Cardiac muscle cell (in vitro differentiated cells and primary cell): ENCODE measurements at regions not wholly inside any gene's neighbourhood (a gene's known extent, or its start where the extent isn't known, plus 50 kb on each side); places are given as distances from the start of the nearest gene placed in this dataset.
A peak's percentile ranks its signal among the peaks of the same experiment; 100 is the strongest.

Experiments
- DNase-seq, 2 donors: peaks; one replicate each; pipeline versions ENCODE4 v3.0.0 to v3.0.0-alpha.2; 2010 to 2017; ENCODE audit warnings: low read depth in 1 of 2, low spot score in 1 of 2
- H3K27ac ChIP-seq: fragments of 200-600 bp; sonication (generic); 2 replicates; pipeline ENCODE4 v1.5.1; 2016
- H3K27me3 ChIP-seq: fragments of 200-600 bp; sonication (generic); 2 replicates; pipeline ENCODE4 v1.6.0; 2016; ENCODE audit warnings: control low read depth
- H3K36me3 ChIP-seq: fragments of 200-600 bp; sonication (generic); 2 replicates; pipeline ENCODE4 v1.5.1; 2016; ENCODE audit warnings: control low read depth
- H3K4me1 ChIP-seq: fragments of 200-600 bp; sonication (generic); 2 replicates; pipeline ENCODE4 v1.8.1; 2017; ENCODE audit warnings: low read depth, mild to moderate bottlenecking, mixed run types
- H3K4me3 ChIP-seq: fragments of 200-600 bp; sonication (generic); 2 replicates; pipeline ENCODE4 v1.5.1; 2016; ENCODE audit warnings: mild to moderate bottlenecking
- H3K9me3 ChIP-seq: fragments of 200-600 bp; sonication (generic); 2 replicates; pipeline ENCODE4 v1.5.1; 2017; ENCODE audit warnings: low read depth, mild to moderate bottlenecking, control low read depth
- TF ChIP-seq, protein P1 (sequence below): IDR thresholded peaks from 2 replicates; pipeline ENCODE4 v1.5.1; 2012; ENCODE audit warnings: low read depth, mild to moderate bottlenecking, low read length

DNA sequence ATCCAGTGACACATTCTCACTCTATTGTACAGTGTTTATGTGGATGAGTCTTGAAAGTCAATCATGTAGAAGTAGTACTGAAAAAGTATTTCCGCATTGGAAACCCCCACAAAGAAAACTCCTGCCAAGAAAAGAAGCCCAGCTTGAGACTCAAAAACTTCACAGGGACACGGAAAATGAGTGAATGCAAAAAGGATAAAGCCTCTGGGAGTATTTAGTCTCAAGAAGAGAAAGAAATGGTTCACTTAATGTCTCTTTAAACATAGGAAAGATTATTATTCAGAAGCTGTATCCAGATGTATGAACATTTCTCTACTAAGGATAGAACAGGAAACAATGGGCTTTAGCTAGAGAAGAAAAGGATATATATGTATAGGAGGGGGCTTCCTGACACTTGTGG is 304.5 kb downstream of the BARHL2 start:
- Histone ChIP-seq H3K36me3 (no peaks in the 10 kb centered on the region), H3K4me3 (no peak overlapping the region), H3K4me1 (no peaks in the 10 kb centered on the region), H3K27me3 (no peaks in the 10 kb centered on the region), H3K9me3 (no peaks in the 10 kb centered on the region), H3K27ac (no peak overlapping the region)
- TF ChIP-seq, protein P1, sequence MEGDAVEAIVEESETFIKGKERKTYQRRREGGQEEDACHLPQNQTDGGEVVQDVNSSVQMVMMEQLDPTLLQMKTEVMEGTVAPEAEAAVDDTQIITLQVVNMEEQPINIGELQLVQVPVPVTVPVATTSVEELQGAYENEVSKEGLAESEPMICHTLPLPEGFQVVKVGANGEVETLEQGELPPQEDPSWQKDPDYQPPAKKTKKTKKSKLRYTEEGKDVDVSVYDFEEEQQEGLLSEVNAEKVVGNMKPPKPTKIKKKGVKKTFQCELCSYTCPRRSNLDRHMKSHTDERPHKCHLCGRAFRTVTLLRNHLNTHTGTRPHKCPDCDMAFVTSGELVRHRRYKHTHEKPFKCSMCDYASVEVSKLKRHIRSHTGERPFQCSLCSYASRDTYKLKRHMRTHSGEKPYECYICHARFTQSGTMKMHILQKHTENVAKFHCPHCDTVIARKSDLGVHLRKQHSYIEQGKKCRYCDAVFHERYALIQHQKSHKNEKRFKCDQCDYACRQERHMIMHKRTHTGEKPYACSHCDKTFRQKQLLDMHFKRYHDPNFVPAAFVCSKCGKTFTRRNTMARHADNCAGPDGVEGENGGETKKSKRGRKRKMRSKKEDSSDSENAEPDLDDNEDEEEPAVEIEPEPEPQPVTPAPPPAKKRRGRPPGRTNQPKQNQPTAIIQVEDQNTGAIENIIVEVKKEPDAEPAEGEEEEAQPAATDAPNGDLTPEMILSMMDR = no peak
- DNase-seq = no peak

DNA sequence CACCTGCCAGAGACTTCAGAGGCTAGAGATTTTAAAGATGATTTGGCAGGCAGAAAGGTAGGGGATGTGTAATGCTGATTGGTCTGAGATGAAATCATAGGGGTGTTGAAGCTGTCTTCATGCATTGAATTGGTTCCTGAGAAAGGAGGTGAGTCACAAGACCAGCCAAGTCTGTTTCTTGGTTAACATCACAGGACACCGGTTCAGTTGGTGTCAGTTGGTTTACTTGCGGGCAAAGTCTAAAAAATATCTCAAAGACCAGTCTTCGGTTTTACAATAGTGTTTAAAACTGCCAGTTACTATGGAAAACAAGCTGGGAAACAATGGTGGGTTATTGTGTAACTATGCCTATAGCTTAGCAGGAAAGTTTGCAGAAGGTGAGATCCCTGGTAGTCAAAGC is 305.9 kb downstream of the BARHL2 start:
- TF ChIP-seq, protein P1 = no peak
- H3K27me3 ChIP-seq = no peaks in the 10 kb centered on the region
- no peaks in the 10 kb centered on the region for H3K9me3 ChIP-seq
- H3K27ac ChIP-seq = no peak overlapping the region
- no peaks in the 10 kb centered on the region for H3K36me3 ChIP-seq
- no peak overlapping the region for H3K4me3 ChIP-seq
- no peak for DNase-seq
- H3K4me1 ChIP-seq = no peaks in the 10 kb centered on the region

DNA sequence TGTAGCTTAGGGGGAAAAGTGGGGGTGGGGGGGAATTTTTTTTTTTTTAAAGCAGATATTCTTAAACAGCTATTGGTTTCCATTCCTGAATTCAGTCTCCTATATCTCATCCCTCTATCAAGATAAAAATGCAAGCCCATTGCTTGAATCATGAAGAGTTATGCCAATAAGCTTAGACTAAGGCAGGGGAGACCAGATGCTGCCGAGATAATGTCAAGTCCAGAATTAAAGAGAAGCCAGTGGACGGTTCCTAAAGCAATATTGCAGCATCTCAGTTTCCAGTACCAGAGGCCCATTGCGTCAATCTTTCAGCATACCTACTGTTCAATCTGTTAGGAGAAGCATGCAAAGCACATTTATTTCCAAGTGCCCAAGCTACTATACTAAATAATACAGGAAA is 309.4 kb downstream of the BARHL2 start:
- TF ChIP-seq, protein P1 = no peak
- Histone ChIP-seq H3K4me3 (no peak overlapping the region), H3K27ac (no peak overlapping the region), H3K36me3 (no peaks in the 10 kb centered on the region), H3K9me3 (no peaks in the 10 kb centered on the region), H3K27me3 (no peaks in the 10 kb centered on the region), H3K4me1 (no peaks in the 10 kb centered on the region)
- no peak for DNase-seq

DNA sequence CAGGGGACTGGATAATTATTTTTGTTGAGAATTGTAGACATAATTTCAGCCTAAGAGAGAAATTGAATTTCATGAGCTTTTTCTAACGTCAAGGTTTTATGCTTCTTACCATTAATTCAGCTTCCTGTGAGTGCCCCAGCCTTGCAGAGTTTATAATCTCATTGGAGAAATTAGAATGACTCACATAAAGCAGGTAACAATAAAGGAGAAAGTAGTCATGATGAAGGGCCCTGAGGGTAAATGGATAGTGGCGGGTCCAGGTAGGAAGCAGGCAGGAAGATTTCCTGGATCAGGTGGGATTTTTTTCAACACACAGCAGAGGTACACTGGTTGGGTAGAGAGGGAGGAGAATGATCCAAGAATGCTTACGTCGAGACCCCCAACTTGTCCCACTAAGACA is 311.4 kb downstream of the BARHL2 start:
- Histone ChIP-seq H3K27ac (no peak overlapping the region), H3K27me3 (no peaks in the 10 kb centered on the region), H3K9me3 (no peaks in the 10 kb centered on the region), H3K4me1 (no peaks in the 10 kb centered on the region), H3K4me3 (no peak overlapping the region), H3K36me3 (no peaks in the 10 kb centered on the region)
- TF ChIP-seq, protein P1 = no peak
- DNase-seq = no peak

DNA sequence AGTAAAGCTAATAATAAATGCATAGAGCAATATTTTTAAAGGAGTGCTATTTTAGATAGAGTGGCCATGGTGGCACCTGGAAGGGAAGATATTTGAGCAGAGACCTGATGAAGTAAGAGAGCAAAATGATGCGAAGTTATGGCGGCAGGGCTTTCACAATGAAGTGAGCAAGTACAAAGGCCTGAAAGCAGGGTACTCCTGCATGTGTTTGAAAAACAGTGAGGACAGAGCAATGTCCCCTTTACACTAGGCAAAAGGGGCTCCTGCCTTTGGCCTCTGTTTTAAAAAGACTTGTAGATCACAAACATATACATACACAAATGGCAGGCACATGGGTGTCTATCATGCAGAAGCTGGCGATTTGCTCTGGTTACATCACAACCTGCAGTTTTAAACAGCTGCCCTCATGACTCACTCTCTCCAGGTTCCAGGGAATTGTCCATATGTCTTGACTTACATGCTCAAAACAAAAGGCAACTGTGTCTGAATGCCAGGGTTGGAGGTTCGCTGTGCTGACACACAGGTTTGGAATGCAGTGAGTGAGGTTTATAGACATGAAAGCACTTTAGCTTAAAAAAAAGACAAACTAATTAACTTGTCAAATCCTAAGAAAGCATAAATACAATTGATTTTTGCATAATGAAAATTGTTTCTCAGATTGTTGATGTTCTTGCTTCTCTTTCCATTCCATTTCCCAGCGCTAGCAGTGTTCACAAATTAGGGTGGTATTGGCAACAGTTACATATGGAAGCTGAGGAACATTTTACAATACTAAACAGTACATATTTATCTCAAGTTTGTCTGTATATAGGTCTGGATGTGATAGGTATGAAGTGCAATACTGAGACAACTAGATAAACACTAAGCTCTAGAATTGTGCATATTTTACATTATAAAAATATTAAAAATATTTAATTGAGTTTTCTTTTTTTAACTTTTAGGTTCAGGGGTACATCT is 313.9 kb downstream of the BARHL2 start:
- Histone ChIP-seq H3K27ac (no peak overlapping the region), H3K9me3 (no peaks in the 10 kb centered on the region)
- DNase-seq = peak; percentile 2 to 97

More for the DNA sequence above, 313.9 kb downstream of the BARHL2 start:
- Histone ChIP-seq H3K4me1 (no peaks in the 10 kb centered on the region), H3K36me3 (no peaks in the 10 kb centered on the region), H3K4me3 (no peak overlapping the region), H3K27me3 (no peaks in the 10 kb centered on the region)
- TF ChIP-seq, protein P1 = no peak
